GM18517 (cell line): ENCODE measurements at regions not wholly inside any gene's neighbourhood (a gene's known extent, or its start where the extent isn't known, plus 50 kb on each side); places are given as distances from the start of the nearest gene placed in this dataset.
"Not testable (repeated sequence)": the region's sequence is repeated elsewhere in the genome, so short reads cannot be mapped to it uniquely, and the experiment has no call there.

Experiments
- ATAC-seq: cut with Tn5 transposase; IDR thresholded peaks from one replicate; pipeline ENCODE4 v1.9.1; 2021; ENCODE audit warnings: mild to moderate bottlenecking, moderate library complexity; ENCODE audit not compliant: unreplicated experiment

DNA sequence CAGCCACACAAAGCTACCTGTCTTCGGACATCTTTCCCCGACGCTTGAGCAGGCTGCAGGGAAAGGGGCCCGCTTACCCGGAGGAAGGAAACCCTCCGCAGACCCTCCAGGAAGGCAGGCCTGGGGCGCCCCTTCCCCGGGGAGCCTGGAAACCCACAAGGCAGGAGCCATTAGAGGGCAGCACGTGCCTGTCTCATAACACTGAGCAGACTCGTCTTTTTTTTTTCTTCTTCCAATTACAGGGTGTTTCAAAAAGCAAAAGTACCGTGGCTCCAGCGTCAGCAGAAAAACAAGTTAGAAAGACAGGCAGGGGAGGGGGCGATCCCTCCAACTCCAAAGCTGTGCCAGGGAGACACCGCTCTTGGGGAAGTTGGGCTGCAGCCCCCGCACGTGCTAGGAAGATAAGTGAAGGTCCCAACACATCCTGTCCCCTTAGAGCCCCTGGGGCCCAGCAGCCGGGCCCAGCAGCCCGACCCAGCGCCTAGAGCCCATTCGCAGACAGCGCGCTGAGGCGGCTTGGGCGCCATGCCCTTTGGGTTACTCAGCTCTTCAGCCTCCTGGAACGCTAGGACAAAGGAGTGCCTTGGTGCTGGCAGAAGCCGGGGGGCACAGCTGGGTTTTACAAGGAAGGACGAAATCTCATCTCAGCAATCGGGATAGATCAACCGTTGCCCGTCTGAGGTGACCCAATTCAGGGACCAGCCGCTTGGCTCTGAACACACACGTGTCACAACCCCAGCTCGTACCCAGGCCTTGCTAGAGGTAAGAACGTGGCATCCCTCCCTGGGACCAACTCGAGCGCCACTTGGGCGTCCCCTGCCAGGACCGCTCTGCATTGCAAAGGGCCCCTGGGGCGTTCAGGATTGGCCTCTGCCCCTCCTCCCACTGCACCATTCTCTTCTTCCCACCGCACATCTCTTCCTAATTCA is 136.3 kb downstream of the LY86 start:
- ATAC-seq: no peak

DNA sequence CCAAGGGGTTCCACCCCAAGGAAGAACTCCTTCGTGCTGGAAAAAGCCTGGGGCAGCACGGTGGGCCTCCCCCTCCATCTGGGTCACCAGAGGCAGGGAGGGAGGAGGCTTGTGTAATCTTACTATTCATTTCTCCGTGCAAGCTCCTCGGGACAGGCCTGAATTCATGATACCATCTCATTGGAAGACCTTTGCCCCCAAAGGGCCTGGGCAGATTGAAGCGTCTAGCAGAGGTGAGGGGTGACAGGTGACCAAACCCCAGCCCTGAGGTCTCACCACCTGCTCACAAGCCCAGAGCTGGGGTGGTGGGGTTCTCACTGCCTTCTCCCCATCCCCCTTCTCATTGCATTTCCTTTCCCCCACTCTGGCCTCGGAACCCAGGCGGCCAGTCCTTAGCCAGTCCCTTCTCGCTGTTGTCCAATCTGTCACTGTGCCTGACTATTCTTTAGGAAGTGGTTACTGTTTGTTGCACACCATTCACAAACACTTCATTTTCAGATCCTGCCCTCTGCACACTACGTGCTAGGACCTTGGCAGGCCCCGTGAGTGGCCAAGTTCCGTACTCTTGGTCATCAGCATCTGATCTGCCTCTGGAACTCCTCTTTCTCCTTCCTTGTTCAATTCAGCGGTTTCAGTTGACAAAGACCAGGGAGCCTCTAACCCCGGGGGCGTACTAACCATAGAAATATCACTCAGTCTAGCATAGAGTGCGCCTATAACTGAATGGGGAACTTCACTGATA is 137.1 kb downstream of the LY86 start:
- ATAC-seq: no peak

DNA sequence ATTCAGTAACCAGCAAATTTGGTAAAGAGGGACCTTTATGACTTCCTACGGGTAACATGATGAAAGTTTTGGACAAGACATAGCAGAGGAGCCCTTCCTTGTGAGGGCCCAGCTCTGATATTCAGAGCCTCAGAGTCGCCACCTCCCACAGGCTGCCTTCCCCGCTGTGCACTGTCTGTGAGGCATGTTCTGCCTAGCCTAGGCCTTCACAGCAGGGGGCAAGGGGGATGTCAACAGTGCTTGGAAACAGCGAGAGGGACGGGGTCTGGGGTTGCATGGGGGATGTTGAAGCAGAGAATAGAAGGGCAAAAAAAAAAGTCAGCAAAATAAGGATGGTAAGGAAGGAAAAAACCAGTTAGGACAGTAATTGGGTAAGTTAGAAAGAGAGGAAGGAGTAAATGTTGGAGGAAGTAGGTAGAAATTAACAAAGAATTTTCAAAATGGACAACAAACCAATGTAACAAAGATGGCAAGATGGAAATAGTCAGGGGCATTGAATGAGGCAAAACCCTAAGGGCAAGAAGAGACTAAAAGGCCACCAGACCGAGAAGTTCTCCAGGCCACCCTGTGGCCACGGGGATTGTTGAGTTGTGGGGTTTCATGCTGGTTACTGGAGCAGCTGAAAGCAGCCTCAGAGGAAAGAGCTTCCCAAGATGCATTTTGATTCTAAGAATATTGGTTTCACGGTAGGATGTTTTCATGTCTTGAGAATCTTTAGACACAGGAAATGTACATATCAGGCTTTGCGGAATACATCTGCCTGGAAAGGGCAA is 139.8 kb downstream of the LY86 start:
- ATAC-seq: no peak

DNA sequence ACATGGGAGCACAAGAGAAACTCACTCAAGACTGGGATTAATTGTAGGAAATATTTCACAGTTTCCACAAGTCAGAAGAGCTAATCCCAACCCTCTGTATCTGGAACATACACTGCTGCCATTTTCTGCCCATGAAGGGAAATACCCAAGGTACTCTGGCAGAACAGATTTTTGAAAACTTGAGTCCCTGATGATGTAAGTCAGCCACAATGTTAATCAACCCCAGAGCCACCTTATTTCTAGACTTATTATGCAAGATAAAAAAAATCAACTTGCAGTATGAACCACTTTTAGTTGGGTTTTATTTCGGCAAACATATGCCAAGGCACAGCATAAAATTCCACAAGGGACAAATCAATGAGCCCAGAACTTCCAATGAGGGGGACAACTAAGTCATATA is 141.5 kb downstream of the LY86 start:
- no peak for ATAC-seq

DNA sequence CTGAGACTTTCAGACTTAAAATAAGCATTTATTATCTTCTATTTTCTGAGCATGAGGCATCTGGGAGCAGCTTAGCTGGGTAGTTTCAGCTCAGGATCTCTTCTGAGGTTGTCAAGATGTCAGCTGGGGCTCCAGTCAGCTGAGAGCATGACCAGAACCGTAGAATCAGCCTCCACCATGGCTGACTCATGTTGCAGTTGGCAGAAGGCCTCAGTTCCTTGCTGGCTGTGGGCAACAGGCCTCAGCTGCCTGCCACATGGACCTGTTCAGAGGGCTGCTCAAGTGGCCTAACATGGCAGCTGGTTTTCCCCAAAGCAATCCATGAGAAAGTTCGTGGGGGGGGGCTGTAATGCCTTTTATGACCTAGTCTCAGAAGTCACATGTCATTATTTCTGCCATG is 142.3 kb downstream of the LY86 start:
- ATAC-seq: no peak

DNA sequence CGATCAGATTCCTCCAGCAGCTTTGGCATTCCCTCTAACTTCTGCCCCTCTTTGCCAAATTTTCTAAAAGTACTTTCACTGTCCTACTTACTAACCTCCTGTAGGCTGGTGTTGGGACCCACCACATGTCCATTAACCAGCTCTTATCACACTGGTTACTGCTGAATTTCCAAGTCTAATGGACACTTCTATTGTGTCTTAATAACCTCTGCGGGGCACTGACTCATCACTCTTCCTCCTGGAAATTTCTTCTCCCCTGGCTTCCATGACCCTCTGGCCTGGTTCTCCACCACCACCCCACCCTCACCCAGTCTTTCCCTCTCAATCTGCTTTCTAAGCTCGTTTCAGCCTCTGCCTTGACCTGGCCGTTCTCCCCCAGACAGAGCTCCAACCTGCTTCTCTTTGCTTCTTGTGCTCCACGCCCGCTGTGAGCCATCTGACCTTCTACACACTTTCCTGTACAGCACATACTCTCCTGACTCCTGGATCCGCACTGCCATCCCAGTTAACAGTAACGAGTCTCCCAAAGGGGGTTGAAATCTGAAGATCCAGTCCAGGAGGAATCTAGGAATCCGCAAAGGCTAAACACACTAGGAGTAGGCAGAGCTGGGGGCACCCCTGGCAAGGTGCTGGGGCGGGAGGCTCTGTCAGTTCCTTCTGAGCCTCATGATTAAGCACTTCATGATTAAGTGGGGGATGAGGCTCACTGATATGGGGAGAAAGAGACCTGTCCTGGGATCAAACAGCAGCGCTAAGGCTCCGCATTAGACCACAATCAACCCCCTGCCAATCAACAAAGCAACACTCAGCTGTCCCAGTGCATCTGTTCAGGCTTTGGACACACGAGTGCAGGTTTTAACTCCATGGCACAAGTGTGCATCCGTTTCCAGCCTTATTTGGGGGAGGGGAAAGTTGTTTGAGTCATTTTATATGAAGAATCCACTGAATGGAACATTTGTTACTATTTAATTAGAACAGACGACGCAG is 146.3 kb downstream of the LY86 start:
- no peak for ATAC-seq

DNA sequence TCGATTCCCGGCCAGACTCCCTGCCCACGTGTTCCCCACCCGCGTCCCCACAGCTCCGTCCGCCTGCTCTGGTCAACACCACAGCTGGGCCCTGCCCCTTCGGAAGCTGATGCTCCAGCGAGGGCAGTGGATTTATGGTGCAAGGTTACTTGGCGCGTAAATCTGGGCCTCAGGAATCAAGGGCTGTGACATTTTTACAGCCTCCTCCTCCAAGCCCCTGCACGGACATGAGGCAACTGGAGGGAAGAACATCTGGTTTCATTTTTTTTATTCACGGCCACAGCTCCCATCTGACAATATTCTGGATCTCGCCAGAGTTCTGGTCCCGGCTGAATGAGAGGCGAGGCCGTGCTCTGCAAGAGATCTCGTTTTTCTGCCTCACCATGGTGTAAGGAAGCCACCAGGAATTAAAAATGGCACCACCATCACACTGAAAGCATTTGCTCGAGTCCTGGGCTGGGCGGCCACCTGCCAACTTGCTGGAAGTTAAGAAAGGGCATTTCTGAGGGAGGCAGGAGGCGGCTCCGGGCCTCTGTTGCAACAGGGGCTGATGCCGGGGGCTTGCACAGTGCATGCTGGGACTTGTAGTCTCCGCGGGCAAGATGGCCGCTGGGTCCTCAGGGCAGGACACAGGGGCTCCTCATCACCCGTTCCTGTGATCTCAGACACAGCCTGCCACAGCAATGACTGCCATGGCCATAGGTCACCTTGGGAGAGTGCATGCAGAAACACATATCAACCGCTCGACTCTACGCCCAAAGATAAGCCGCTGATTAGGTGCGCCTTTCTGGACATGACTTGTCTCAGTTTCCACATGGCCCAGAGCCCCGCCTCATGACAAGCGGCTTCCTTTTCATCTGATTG is 148.5 kb downstream of the LY86 start:
- no peak for ATAC-seq

DNA sequence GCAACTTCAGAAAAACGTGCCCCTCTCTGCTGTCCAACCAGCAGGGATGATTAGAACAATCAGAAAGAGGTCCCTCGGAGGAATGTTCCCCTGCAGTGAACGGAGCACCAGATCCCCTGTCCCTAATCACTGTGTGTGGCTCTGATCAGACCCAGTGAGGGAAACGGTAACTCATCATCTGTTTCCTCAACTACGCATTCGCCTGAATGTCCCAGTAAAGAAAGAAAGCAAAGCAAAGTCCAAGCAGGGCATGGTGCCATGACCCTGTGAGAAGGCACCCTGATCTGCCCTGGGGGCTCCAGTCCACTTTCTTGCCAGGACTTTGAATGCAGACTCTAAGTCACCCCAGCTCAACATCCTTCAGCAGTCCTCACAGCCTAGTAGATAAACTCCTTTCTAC is 149.2 kb downstream of the LY86 start:
- ATAC-seq: no peak

DNA sequence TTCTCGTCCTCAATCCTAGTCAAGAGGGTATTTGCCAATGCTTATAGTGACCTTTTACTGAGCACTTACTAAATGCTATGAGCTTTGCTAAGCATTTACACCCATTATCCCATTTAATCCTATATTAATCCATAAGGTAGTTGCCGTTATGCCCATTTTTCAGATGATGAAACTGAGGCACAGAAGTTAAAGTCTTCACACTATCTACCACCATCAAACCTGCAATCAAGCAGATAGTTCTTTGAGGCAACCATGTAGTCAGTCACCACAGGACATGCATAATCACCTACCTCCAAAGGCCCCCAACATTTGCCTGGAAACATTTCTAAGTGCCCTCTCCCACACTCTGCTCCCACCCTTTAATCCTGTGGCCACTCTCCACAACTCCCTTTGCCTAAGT is 149.6 kb downstream of the LY86 start:
- no peak for ATAC-seq

DNA sequence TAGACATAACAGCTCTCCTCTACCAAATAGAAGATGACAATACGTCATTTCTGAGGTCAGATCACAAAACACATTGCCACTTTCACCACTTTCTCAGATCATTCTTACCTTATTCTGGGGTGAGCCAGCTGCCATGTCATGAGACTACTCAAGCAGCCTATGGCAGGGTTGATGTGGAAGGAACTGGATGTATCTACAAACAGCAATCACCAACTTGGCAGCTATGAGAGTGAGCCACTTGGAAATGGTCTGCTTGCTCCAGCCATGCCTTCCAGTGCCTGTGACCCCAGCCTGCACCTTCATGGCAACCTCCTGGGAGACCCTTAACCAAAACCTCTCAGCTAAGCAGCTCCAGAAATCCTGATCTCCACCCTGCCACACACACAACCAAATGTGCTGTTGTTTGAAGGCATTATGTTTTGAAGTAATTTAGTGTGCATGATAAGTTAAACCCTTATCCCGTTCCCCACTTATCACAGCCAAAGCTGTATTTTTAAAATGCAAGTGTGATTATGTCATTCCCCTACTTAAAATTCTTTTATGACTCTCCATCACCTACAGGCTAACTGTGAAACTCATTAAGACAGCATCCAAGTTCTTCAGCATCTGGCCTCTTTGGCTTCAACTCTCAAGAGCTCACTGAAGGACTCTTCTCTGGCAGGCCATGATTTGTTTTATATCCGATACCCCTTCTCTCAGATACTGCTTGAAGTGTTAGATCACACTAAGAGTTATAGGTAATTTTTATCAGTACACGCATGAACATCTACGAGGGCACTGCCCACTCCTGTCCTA is 150.6 kb downstream of the LY86 start:
- ATAC-seq: no peak

DNA sequence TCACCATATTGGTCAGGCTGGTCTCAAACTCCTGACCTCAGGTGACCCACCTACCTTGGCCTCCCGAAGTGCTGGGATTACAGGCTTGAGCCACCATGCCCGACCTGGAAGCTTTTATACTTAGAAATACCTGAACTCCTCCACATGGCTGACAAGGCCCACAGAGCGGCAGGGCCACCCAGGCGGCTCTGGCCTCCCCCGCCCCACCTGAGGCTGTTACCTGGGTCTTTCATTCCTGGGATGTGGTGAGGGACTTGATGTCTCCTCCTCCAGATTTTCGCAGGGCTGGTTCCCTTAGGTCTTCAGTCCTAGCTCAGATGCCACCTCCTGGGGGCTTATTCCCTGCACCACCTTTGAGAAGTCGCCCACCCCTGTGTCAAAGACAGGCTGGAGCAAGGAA is 152.1 kb downstream of the LY86 start:
- no peak for ATAC-seq

DNA sequence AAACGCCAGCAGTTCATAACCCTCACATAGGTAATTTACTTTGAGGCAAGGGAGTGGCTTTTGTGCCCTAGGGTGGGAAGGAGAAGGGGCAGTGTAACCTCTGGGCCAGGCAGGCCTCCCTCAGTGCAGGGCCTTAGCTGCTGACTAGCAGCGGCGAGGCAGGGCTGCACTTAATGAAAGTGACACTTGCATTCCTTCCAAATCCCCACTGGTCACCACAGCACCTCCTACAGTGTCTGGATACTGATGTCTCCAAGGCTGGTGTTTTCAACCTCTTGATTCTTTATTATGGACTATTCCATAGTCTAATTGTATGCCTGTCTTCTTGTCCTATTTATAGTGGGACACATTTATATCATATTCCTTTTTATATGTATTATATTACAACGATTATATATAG is 152.7 kb downstream of the LY86 start:
- no peak for ATAC-seq

DNA sequence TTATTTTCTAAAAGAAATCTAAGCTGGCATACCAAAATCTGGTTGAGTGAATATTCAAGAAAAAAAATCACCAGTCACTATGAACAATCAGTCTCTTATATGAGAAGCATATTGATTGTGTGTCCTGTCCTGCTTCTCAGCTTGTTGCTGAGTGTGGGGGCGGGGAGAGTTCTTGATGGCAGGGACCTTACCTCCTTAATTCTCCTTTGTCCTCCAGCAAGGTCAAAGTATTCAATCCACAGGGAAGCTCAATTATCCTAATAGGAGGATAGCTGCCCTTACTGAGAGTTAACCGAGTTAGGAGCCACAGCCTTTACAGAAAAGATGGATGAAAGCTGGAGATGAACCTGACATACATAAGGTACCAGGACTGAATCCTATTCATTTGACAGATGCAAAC is 154.0 kb downstream of the LY86 start:
- ATAC-seq: no peak

DNA sequence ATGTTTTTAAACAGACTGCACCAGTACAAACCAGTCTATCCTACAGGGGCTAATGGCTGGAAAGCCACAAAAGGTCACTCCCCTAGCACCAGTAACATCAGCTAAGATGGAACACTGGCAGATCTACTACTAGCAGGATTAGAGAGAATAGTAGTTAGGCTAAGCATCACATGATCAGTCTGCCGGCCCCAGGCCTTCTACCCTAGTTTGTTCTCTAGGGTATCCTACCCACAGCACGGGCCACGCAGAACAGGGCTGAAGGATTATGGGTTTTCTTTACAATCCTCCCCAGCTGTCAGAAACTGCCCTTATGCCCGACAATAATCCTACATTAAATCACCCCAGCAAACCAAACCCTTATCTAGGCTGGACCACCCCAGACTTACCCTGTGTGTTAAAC is 156.0 kb downstream of the LY86 start:
- no peak for ATAC-seq

DNA sequence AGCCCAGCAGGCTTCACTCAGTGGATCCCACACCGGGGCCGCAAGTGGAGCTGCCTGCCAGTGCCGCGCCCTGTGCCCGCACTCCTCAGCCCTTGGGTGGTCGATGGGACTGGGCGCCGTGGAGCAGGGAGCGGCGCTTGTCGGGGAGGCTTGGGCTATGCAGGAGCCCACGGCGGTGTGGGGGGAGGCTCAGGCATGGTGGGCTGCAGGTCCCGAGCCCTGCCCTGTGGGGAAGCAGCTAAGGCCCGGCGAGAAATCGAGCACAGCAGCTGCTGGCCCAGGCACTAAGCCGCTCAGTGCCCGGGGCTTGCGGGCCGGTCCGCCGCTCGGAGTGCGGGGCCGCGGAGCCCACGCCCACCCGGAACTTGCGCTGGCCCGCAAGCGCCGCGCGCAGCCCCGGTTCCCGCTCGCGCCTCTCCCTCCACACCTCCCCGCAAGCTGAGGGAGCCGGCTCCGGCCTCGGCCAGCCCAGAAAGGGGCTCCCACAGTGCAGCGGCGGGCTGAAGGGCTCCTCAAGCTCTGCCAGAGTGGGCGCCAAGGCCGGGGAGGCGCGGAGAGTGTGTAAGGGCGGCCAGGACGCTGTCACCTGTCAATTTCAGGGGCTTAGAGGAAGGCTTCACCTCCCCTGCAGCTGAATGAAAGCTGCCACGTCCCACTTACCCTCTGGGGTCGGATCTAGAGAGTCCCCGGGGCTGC is 157.3 kb downstream of the LY86 start:
- ATAC-seq: not testable (repeated sequence)

DNA sequence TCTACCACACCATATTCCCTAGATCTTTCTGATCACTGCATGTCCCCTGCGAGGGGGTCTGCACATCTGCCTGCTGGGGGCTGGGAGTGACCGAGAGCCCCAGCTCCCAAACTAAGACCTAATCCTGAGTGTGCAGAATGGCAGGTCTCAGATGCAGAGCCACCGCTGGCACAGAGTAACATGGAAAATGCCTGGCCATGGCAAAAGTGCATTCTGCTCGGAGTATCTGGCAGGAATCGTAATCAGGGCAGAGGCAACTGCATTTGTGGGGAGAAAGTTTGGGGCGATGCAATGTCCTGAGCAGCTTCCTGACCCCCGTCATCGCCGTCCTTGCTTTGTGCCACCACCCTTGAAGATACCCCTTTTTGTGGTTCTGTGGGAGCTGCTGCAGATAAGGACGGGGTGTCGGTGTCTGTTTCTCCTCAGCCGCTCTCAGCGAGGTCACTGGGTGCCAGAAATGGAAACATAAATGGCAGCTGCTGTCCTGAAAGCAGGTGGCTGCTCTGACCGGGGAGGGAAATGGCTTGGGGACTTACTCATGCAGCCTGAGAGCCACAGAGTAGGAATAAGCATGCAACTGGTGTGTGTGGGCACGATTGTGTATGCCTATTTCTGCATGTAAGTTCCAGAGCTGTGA is 157.9 kb downstream of the LY86 start:
- ATAC-seq: no peak

DNA sequence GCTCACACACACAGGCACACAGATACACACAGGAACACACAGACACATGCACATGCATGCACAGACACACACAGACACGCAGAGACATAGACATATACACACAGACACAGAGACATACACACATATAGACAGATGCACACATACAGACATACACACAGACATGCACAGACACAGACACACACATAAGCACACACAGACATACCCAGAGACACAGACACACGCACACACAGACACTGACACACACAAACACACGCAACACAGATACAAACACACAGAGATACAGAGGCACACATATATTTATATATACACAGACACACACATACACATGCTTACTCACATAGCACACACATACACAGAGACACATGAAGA is 158.4 kb downstream of the LY86 start:
- no peak for ATAC-seq

DNA sequence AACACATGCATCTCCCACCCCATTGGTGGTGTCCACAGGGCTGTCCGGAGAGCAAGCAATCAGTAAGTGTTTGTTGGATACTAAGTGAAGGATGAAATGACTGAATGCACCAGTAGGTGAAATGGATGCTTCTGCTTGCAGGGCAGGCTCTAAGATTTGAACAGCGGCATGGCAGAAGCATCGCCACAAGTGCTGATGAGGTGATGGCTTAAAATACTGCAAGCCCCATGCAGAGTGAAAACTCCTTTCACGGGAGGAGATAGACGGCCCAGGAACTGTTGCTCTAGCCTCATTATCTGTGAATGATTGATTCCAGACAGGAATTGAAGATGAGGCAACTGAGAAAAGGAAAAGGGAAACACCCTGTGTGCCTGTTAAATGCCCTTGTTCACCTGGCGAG is 158.9 kb downstream of the LY86 start:
- no peak for ATAC-seq
